ENCODE measurements at regions not wholly inside any gene's neighbourhood (a gene's known extent, or its start where the extent isn't known, plus 50 kb on each side); places are given as distances from the start of the nearest gene placed in this dataset.
"Not testable (repeated sequence)": the region's sequence is repeated elsewhere in the genome, so short reads cannot be mapped to it uniquely, and the experiment has no call there.

- intact Hi-C loops (cut with DNase I; ENCODE audit: low total_unique reads): no loop called here
- H3K27ac ChIP-seq: no peak overlapping the region
- H3K9me3 ChIP-seq: peaks cover 2 to 14% (median 11%) of the 10 kb centered on the region in 3 donors
- no peaks in the 10 kb centered on the region for H3K36me3 ChIP-seq
- no peak for DNase-seq
- TF ChIP-seq, protein P1, sequence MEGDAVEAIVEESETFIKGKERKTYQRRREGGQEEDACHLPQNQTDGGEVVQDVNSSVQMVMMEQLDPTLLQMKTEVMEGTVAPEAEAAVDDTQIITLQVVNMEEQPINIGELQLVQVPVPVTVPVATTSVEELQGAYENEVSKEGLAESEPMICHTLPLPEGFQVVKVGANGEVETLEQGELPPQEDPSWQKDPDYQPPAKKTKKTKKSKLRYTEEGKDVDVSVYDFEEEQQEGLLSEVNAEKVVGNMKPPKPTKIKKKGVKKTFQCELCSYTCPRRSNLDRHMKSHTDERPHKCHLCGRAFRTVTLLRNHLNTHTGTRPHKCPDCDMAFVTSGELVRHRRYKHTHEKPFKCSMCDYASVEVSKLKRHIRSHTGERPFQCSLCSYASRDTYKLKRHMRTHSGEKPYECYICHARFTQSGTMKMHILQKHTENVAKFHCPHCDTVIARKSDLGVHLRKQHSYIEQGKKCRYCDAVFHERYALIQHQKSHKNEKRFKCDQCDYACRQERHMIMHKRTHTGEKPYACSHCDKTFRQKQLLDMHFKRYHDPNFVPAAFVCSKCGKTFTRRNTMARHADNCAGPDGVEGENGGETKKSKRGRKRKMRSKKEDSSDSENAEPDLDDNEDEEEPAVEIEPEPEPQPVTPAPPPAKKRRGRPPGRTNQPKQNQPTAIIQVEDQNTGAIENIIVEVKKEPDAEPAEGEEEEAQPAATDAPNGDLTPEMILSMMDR (IDR thresholded peaks at IDR 0.05): no peak
- H3K4me3 ChIP-seq: no peak overlapping the region
- H3K4me1 ChIP-seq: no peaks in the 10 kb centered on the region
- H3K27me3 ChIP-seq: peaks cover 0 to 27% of the 10 kb centered on the region in 2 donors
Measured at GRCh38 chr16:86256995-86257394, 253.3 kb upstream of the FOXF1 start.

GRCh38 chr16:86257546-86257945 is 252.8 kb upstream of the FOXF1 start:
- H3K36me3 ChIP-seq: no peaks in the 10 kb centered on the region
- no peaks in the 10 kb centered on the region for H3K4me1 ChIP-seq
- no peak overlapping the region for H3K27ac ChIP-seq
- H3K9me3 ChIP-seq: peaks cover 2 to 14% (median 11%) of the 10 kb centered on the region in 3 donors
- peaks cover 0 to 24% of the 10 kb centered on the region in 2 donors for H3K27me3 ChIP-seq
- intact Hi-C loops (cut with DNase I; ENCODE audit: low total_unique reads): no loop called here
- TF ChIP-seq, protein P1 (IDR thresholded peaks at IDR 0.05): no peak
- H3K4me3 ChIP-seq: no peak overlapping the region
- no peak for DNase-seq

GRCh38 chr16:86258713-86259112 is 251.6 kb upstream of the FOXF1 start:
- TF ChIP-seq, protein P1 (IDR thresholded peaks at IDR 0.05): no peak
- intact Hi-C loops (cut with DNase I; ENCODE audit: low total_unique reads): no loop called here
- Histone ChIP-seq H3K27ac (no peak overlapping the region), H3K4me1 (no peaks in the 10 kb centered on the region), H3K9me3 (peaks cover 2 to 14% (median 11%) of the 10 kb centered on the region in 3 donors), H3K36me3 (no peaks in the 10 kb centered on the region), H3K4me3 (no peak overlapping the region), H3K27me3 (peaks cover 0 to 24% of the 10 kb centered on the region in 2 donors)
- no peak for DNase-seq

GRCh38 chr16:86259499-86259898 is 250.8 kb upstream of the FOXF1 start:
- Histone ChIP-seq H3K27ac (no peak overlapping the region), H3K4me1 (no peaks in the 10 kb centered on the region), H3K4me3 (no peak overlapping the region), H3K36me3 (no peaks in the 10 kb centered on the region), H3K27me3 (peaks cover 0 to 24% of the 10 kb centered on the region in 2 donors), H3K9me3 (peaks cover 2 to 14% (median 11%) of the 10 kb centered on the region in 3 donors)
- intact Hi-C loops (cut with DNase I; ENCODE audit: low total_unique reads): no loop called here
- no peak for DNase-seq
- TF ChIP-seq, protein P1 (IDR thresholded peaks at IDR 0.05): no peak

- DNase-seq: no peak
- Histone ChIP-seq H3K4me3 (no peak overlapping the region), H3K36me3 (no peaks in the 10 kb centered on the region), H3K4me1 (no peaks in the 10 kb centered on the region), H3K9me3 (peaks cover 0 to 8% (median 1%) of the 10 kb centered on the region in 3 donors), H3K27ac (no peak overlapping the region), H3K27me3 (peaks cover 0 to 24% of the 10 kb centered on the region in 2 donors)
- TF ChIP-seq, protein P1 (IDR thresholded peaks at IDR 0.05): no peak
- intact Hi-C loops (cut with DNase I; ENCODE audit: low total_unique reads): no loop called here
Measured at GRCh38 chr16:86261379-86261778, 248.9 kb upstream of the FOXF1 start.

DNA sequence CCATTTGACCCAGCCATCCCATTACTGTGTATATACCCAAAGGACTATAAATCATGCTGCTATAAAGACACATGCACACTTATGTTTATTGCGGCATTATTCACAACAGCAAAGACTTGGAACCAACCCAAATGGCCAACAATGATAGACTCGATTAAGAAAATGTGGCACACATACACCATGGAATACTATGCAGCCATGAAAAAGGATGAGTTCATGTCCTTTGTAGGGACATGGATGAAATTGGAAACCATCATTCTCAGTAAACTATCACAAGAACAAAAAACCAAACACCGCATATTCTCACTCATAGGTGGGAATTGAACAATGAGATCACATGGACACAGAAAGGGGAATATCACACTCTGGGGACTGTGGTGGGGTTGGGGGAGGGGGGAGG is 242.7 kb upstream of the FOXF1 start:
- intact Hi-C loops (cut with DNase I; ENCODE audit: low total_unique reads); H3K36me3 ChIP-seq; H3K4me1 ChIP-seq; DNase-seq; H3K9me3 ChIP-seq; H3K4me3 ChIP-seq; H3K27ac ChIP-seq: not testable (repeated sequence)
- H3K27me3 ChIP-seq: peaks cover 0 to 13% of the 10 kb centered on the region in 2 donors
